ENCODE measurements at regions not wholly inside any gene's neighbourhood (a gene's known extent, or its start where the extent isn't known, plus 50 kb on each side); places are given as distances from the start of the nearest gene placed in this dataset.

GRCh38 chr11:69380921-69381581, 87.1 kb downstream of the MYEOV start:
- DNase-seq (ENCODE audit: low spot score), result no peak
- no peak for ATAC-seq (ENCODE audit: low FRiP score)
- TF ChIP-seq, protein P1, sequence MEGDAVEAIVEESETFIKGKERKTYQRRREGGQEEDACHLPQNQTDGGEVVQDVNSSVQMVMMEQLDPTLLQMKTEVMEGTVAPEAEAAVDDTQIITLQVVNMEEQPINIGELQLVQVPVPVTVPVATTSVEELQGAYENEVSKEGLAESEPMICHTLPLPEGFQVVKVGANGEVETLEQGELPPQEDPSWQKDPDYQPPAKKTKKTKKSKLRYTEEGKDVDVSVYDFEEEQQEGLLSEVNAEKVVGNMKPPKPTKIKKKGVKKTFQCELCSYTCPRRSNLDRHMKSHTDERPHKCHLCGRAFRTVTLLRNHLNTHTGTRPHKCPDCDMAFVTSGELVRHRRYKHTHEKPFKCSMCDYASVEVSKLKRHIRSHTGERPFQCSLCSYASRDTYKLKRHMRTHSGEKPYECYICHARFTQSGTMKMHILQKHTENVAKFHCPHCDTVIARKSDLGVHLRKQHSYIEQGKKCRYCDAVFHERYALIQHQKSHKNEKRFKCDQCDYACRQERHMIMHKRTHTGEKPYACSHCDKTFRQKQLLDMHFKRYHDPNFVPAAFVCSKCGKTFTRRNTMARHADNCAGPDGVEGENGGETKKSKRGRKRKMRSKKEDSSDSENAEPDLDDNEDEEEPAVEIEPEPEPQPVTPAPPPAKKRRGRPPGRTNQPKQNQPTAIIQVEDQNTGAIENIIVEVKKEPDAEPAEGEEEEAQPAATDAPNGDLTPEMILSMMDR (IDR thresholded peaks at IDR 0.05), result no peak

- ATAC-seq (ENCODE audit: low FRiP score) (no peak), DNase-seq (ENCODE audit: low spot score) (no peak)
- TF ChIP-seq, protein P1 (IDR thresholded peaks at IDR 0.05), result no peak
Observed at GRCh38 chr11:69381681-69382130, 87.8 kb downstream of the MYEOV start.

DNA sequence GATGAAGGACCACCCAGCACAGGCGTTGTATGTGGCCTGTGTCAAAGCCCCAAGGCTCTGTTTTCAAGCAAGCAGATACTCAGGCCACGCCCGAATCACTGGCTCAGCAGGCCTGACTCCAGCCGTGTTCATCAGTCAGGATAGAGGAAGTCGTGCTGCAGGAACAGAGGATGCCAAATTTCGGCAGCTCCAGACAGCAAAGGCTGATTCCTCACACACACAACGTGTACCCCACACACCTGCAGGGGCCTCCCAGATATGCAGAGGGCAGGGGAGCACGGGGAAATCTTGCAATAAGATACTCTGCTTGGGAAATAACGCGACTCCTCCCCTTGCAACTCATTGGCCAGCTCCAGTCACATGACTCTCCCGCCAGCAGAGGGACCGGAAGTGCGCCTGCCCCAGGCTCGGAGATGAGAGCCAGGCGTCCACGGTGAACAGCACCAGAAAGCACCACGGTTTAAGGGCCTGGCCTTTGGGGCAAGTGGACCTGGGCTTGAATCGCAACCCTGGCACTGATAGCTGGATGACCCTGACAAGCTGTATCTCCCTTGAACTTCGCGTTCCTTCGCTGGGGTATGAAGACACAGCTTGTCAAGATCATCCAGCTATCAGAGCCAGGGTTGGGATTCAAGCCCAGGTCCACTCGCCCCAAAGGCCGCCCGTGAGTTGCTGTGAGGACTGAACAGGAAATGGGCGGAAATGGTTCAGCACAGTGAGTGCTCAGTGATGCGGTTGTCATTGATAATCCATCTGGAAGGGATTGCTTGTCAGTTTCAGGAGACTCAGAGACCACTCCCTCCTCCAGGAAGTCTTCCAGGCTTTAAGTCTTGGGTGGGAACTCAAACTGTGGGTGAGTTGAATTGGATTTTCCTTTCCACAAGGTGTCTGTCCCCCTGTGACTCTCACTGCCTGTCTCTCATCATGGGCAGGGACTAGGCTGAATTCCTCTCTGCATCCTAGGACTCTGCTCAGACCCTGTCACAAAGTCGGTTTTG, 88.5 kb downstream of the MYEOV start:
- DNase-seq (ENCODE audit: low spot score) (no peak), ATAC-seq (ENCODE audit: low FRiP score) (no peak)
- TF ChIP-seq, protein P1 (IDR thresholded peaks at IDR 0.05), result no peak

- no peak for DNase-seq (ENCODE audit: low spot score)
- TF ChIP-seq, protein P1 (IDR thresholded peaks at IDR 0.05), result no peak
- no peak for ATAC-seq (ENCODE audit: low FRiP score)
Observed at GRCh38 chr11:69383372-69384250, 89.7 kb downstream of the MYEOV start.

DNA sequence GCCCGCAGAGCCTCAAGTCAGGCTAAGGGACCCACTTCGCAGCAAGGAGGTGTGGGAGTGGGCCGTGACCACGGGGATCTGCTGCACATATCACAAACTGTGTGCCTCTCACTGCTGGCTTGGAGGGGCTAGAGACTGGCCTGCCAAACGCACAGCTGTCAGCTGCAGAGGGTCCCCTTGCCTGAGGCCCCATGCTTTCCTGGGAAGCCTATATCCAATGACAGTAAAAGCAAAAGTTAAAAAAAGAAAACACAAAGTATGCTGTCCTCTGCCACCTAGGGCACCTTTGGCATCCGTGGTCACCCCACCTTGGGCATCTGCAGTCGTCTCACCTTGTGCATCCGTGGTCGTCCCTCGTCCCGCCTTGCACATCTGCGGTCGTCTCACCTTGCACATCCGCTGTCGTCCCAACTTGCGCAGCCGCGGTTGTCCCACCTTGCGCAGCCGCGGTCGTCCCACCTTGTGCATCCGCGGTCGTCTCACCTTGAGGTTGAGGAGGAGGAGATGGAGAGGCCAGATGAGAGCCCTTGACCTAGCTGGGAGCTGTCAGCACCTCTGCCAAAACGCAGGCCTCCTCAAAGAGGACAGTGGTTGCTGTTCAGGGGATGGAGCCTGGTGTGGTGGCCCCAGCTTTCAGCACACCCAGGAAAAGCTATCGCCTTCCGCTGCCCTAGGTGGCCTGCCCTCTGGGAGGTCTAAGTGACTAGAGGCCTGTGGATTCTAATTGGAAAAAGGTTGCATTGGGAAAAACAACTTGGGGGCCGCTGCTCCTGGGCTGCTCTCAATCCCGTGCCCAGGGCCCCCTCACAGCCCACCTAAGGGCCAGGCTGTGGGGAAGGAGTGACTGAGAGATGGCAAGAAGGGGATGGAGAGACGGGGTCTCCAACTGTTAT, 90.5 kb downstream of the MYEOV start:
- no peak for DNase-seq (ENCODE audit: low spot score)
- TF ChIP-seq, protein P1 (IDR thresholded peaks at IDR 0.05), result no peak
- ATAC-seq (ENCODE audit: low FRiP score), result no peak
